Fibroblast of skin of right quadriceps (primary cell): ENCODE measurements at regions not wholly inside any gene's neighbourhood (a gene's known extent, or its start where the extent isn't known, plus 50 kb on each side); places are given as distances from the start of the nearest gene placed in this dataset.
"Not testable (repeated sequence)": the region's sequence is repeated elsewhere in the genome, so short reads cannot be mapped to it uniquely, and the experiment has no call there.

ENCODE experiments used
- DNase-seq: peaks from one replicate; pipeline ENCODE4 v3.0.0-alpha.2; 2013

GRCh38 chr4:32826169-32826568 is 2106.0 kb downstream of the PCDH7 start:
- no peak for DNase-seq

- DNase-seq: no peak
Measured at GRCh38 chr4:32830160-32830559, 2110.0 kb downstream of the PCDH7 start.

- no peak for DNase-seq
Measured at GRCh38 chr4:32831104-32831503, 2110.9 kb downstream of the PCDH7 start.

- DNase-seq: no peak
Measured at GRCh38 chr4:32840461-32841189, 2120.5 kb downstream of the PCDH7 start.

GRCh38 chr4:32841217-32841616 is 2121.0 kb downstream of the PCDH7 start:
- no peak for DNase-seq

DNA sequence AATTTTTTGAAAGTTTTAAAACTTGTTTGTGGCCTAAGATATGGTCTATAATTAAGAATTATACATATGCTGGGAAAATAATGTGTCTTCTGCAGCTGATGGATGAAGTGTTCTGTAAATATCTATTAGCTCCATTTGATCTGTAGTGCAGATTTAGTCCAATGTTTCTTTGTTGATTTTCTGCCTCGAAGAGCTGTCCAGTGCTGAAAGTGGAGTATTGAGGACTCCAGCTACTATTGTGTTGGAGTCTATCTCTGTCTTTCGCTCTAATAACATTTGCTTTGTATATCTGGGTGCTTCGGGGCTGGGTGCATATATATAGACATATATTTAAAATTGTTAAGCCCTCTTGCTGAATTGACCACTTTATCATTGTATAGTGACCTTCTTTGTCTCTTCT is 2127.3 kb downstream of the PCDH7 start:
- DNase-seq: no peak

DNA sequence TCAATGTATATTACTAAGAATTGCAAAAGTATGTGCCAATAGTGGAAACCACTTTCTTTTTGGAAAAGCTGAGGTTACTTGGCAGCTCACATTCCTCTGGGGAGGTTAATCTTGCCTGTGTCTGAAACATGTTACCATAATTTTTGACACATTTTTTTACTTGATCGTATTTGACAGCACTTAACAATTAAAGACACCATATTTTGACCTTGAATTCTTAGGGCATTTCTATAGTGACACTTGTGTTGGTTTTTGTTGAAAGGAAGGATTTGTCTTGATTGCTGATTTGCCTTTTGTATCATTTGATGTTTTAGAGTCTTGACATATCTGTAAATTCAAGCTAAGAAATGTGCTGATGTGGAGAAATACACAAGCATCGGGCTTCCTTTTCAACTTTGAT is 2135.5 kb downstream of the PCDH7 start:
- DNase-seq: no peak

DNA sequence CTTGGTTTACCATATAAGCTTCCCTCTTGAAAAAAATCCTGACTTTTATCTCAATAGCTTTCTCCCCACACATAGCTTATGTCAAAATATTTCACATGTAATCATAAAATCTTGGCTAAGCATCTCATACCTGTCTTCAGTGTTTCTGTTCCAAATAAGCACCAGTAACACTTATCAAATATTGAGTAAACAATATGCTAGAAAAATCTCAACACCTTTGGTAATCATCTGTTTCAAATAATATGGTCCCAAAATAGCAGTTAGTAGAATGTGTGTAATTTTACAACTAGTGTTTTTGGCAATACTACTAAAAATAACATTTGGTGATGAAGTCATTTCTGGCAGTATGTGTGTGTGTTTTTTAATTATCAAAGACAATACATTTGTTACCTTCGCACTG is 2138.2 kb downstream of the PCDH7 start:
- DNase-seq: no peak

GRCh38 chr4:32858971-32859370 is 2138.8 kb downstream of the PCDH7 start:
- peak; percentile 83 for DNase-seq

DNA sequence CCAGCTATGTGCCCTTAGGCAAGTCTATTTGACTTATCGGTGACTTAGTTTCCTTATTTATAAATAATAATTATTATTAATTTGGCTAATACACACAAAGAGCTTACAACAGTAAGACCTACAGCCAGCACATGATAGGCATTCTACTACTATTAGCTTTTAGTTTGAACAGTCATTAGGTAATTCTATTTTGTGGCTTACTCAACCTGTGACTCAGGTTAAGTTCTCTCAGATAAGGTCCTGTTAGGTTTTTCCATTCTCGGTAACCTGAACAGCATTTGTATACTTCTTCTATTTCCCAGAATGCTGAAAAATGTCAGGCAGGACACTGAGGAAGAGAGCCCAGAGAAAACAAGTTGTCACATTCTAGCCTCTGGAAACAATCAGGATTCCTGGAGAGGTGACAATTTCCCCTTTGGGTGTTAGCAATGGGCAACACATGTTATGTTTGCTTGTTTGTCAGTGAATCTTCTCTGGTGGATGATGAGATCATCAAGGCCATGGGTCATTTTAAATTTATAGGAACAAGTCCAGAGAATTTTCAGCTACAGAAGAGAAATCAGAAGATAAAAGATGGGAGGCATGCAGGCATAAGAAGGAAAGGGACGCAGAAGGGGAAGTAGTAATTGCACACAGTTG is 2144.7 kb downstream of the PCDH7 start:
- no peak for DNase-seq

- DNase-seq: no peak
Measured at GRCh38 chr4:32876546-32876945, 2156.4 kb downstream of the PCDH7 start.

- DNase-seq: no peak
Measured at GRCh38 chr4:32879913-32880312, 2159.7 kb downstream of the PCDH7 start.

DNA sequence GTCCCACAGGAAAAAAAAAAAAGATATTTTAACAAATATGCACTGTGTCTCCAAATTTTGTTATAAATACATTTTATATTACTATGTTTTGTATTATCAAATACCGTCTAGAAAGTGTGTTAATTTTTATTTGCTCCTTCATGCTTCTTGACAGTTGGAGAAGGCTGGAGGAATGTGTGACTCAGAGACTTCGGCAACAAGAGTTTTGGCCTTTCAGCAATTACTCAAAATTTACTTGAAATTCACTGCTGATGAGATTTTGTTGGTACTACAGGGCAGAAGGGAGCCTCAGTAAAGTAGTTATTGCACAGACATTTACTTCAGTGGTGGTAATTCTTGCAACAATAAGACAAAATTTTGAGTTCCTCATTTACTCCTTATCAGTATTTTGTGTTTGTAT is 2164.0 kb downstream of the PCDH7 start:
- DNase-seq: peak; percentile 28

GRCh38 chr4:32890398-32890797 is 2170.2 kb downstream of the PCDH7 start:
- DNase-seq: no peak

DNA sequence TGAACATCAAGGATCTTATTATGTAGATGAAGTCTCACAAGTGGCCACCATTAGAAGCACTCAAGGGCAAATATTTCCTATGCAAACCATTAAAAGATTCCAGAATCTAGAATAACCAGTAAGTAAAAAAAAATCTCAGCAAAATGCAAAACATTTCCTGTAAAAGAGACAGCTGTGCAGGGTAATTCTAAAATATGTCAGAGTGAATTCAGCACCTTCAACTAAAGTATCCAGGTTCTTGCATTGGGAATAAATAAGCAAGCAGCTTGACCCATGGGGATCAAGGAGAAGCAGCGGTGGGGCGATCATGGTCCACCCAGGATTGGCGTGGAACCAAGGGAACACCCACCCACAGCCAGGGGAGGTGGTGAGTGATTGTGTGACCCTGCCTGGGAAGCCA is 2188.9 kb downstream of the PCDH7 start:
- DNase-seq: no peak

- DNase-seq: no peak
Measured at GRCh38 chr4:32909736-32910135, 2189.6 kb downstream of the PCDH7 start.

DNA sequence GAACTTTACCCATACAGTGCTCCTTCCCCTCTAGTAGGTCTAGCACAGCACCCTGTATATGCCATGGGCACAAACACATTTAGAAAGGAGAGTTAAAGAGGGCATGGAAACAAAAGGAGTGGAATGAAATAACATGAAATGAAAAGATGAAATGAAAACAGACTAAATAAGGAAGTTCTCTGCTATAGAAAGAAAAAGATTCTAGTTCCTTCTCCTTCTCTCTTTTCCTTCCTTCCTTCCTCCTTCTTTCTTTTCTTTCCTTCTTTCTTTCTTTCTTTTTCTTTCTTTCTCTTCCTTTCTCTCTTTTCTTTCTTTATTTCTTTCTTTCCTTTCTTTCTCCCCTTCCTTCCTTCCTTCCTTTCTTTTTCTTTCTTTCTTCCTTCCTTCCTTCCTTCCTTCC is 2197.4 kb downstream of the PCDH7 start:
- no peak for DNase-seq

GRCh38 chr4:32929796-32930699 is 2209.9 kb downstream of the PCDH7 start:
- DNase-seq: no peak

GRCh38 chr4:32930700-32931099 is 2210.5 kb downstream of the PCDH7 start:
- DNase-seq: no peak

GRCh38 chr4:32931475-32931874 is 2211.3 kb downstream of the PCDH7 start:
- no peak for DNase-seq

GRCh38 chr4:32932156-32932555 is 2212.0 kb downstream of the PCDH7 start:
- DNase-seq: no peak

- not testable (repeated sequence) for DNase-seq
Measured at GRCh38 chr4:32939222-32939621, 2219.1 kb downstream of the PCDH7 start.

GRCh38 chr4:32950866-32951265 is 2230.7 kb downstream of the PCDH7 start:
- no peak for DNase-seq

DNA sequence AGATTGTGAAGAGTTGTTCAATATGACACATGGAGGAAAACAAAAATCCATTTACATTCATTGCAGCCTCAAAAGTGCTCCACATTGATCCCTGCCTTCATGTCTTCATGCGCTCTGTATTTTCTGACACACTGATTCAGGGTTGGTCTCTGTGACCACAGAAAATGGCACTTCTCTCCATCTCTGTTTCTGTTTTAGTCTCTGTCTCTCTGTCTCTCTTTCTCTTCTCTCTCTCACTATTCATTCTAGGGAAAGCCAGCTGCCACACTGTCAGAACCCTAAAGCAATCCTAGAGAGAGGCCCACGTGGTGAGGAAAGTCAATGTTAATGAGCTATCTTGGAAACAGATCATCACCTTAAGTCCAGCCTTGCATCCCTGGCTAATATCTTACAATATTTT is 2238.4 kb downstream of the PCDH7 start:
- no peak for DNase-seq
